Transverse colon (tissue), 4 donors: ENCODE measurements at regions not wholly inside any gene's neighbourhood (a gene's known extent, or its start where the extent isn't known, plus 50 kb on each side); places are given as distances from the start of the nearest gene placed in this dataset.

Experiments used
- EP300 ChIP-seq: sonication (generic); formaldehyde crosslinking; IDR thresholded peaks from one replicate; pipeline ENCODE4 v1.6.1; 2017; ENCODE audit warnings: antibody characterized with exemption, low read depth
- POLR2A ChIP-seq: fragments of 450-650 bp; IDR thresholded peaks from one replicate; pipeline ENCODE4 v1.6.1; 2016; ENCODE audit warnings: antibody characterized with exemption, mild to moderate bottlenecking, moderate library complexity
- POLR2AphosphoS5 ChIP-seq, 3 donors: sonication (generic); formaldehyde crosslinking; IDR thresholded peaks; one replicate each; pipeline ENCODE4 v1.6.1; 2016; ENCODE audit warnings: antibody characterized with exemption in 3 of 3
- TF ChIP-seq, protein P1 (sequence below), 5 experiments: fragments of 200-600 bp in 3 of 5; fragments of 450-650 bp in 2 of 5; sonication (generic) in 3 of 5; IDR thresholded peaks; 1 replicate in 2 of 5; 2 replicates in 3 of 5; pipeline ENCODE4 v1.5.1; 2016 to 2017; ENCODE audit warnings: antibody characterized with exemption in 5 of 5, inconsistent platforms in 3 of 5, mild to moderate bottlenecking in 2 of 5, moderate library complexity in 1 of 5

DNA sequence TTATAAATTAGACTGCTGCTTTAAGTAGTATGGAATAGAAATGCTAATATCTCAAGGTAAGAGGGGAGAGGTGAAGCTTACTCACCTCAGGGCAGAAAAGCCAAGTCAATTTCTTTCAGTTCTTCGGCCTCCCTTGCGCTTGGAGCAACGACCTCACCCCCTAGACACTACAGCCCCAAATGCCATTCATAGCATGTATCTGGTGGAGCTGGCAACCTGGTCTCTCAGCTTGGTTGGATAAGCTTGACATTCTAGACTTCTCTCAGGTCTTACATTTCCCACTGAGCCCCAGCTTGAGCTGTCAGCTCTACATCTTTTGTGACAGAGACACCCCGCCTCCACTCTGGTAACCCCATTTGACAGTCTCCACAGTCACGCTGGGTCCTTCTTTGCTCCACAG, 154.9 kb downstream of the ZNF608 start:
- TF ChIP-seq, protein P1, sequence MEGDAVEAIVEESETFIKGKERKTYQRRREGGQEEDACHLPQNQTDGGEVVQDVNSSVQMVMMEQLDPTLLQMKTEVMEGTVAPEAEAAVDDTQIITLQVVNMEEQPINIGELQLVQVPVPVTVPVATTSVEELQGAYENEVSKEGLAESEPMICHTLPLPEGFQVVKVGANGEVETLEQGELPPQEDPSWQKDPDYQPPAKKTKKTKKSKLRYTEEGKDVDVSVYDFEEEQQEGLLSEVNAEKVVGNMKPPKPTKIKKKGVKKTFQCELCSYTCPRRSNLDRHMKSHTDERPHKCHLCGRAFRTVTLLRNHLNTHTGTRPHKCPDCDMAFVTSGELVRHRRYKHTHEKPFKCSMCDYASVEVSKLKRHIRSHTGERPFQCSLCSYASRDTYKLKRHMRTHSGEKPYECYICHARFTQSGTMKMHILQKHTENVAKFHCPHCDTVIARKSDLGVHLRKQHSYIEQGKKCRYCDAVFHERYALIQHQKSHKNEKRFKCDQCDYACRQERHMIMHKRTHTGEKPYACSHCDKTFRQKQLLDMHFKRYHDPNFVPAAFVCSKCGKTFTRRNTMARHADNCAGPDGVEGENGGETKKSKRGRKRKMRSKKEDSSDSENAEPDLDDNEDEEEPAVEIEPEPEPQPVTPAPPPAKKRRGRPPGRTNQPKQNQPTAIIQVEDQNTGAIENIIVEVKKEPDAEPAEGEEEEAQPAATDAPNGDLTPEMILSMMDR (IDR thresholded peaks at IDR 0.05), result no peak
- TF ChIP-seq POLR2AphosphoS5 (IDR thresholded peaks at IDR 0.05) (no peak), EP300 (no peak), POLR2A (no peak)
